Activated naive CD4-positive, alpha-beta T cell treated with anti-CD3 and anti-CD28 coated beads, Interleukin-2, amount 50 U/mL, for 24 hours (primary cell): ENCODE measurements at regions not wholly inside any gene's neighbourhood (a gene's known extent, or its start where the extent isn't known, plus 50 kb on each side); places are given as distances from the start of the nearest gene placed in this dataset.
"Not testable (repeated sequence)": the region's sequence is repeated elsewhere in the genome, so short reads cannot be mapped to it uniquely, and the experiment has no call there.

Experiments
- H3K27ac Mint-ChIP-seq: one replicate; pipeline ENCODE4 v1.8.0; 2021; ENCODE audit warnings: mild to moderate bottlenecking, mixed read lengths
- H3K27me3 Mint-ChIP-seq: one replicate; pipeline ENCODE4 v1.8.0; 2021; ENCODE audit warnings: mixed read lengths
- H3K36me3 Mint-ChIP-seq: one replicate; pipeline ENCODE4 v1.8.0; 2021; ENCODE audit warnings: mixed read lengths
- H3K4me1 Mint-ChIP-seq: one replicate; pipeline ENCODE4 v1.8.0; 2021; ENCODE audit warnings: mixed read lengths
- H3K4me3 Mint-ChIP-seq: one replicate; pipeline ENCODE4 v1.8.0; 2021; ENCODE audit warnings: mild to moderate bottlenecking, mixed read lengths
- H3K9me3 Mint-ChIP-seq: one replicate; pipeline ENCODE4 v1.8.0; 2021; ENCODE audit warnings: mixed read lengths

GRCh38 chr3:14057701-14058100 lies 67.0 kb downstream of the CHCHD4 start:
- H3K9me3 Mint-ChIP-seq = peaks cover 7% of the 10 kb centered on the region
- no peak overlapping the region for H3K4me3 Mint-ChIP-seq
- H3K36me3 Mint-ChIP-seq = peaks cover 2% of the 10 kb centered on the region
- no peaks in the 10 kb centered on the region for H3K4me1 Mint-ChIP-seq
- H3K27ac Mint-ChIP-seq = no peak overlapping the region
- H3K27me3 Mint-ChIP-seq = peaks cover 3% of the 10 kb centered on the region

GRCh38 chr3:14047841-14048240 lies 76.8 kb downstream of the CHCHD4 start:
- Mint-ChIP-seq H3K27ac (no peak overlapping the region), H3K9me3 (no peaks in the 10 kb centered on the region), H3K27me3 (peaks cover 11% of the 10 kb centered on the region), H3K36me3 (no peaks in the 10 kb centered on the region), H3K4me1 (no peaks in the 10 kb centered on the region), H3K4me3 (no peak overlapping the region)

- Mint-ChIP-seq H3K9me3 (no peaks in the 10 kb centered on the region), H3K4me1 (no peaks in the 10 kb centered on the region), H3K4me3 (no peak overlapping the region), H3K36me3 (no peaks in the 10 kb centered on the region), H3K27ac (no peak overlapping the region), H3K27me3 (peaks cover 11% of the 10 kb centered on the region)
Observed at GRCh38 chr3:14047027-14047426, 77.6 kb downstream of the CHCHD4 start.

GRCh38 chr3:14042680-14043079 lies 82.0 kb downstream of the CHCHD4 start:
- H3K9me3 Mint-ChIP-seq = no peaks in the 10 kb centered on the region
- no peaks in the 10 kb centered on the region for H3K4me1 Mint-ChIP-seq
- H3K27me3 Mint-ChIP-seq = peaks cover 11% of the 10 kb centered on the region
- no peaks in the 10 kb centered on the region for H3K36me3 Mint-ChIP-seq
- no peak overlapping the region for H3K27ac Mint-ChIP-seq
- no peak overlapping the region for H3K4me3 Mint-ChIP-seq

GRCh38 chr3:14039149-14039548 lies 85.5 kb downstream of the CHCHD4 start:
- peaks cover 14% of the 10 kb centered on the region for H3K9me3 Mint-ChIP-seq
- H3K4me3 Mint-ChIP-seq = no peak overlapping the region
- peaks cover 3% of the 10 kb centered on the region for H3K36me3 Mint-ChIP-seq
- peaks cover 3% of the 10 kb centered on the region for H3K27me3 Mint-ChIP-seq
- H3K4me1 Mint-ChIP-seq = no peaks in the 10 kb centered on the region
- H3K27ac Mint-ChIP-seq = no peak overlapping the region

- Mint-ChIP-seq H3K27me3 (peaks cover 3% of the 10 kb centered on the region), H3K4me1 (no peaks in the 10 kb centered on the region), H3K36me3 (peaks cover 3% of the 10 kb centered on the region), H3K27ac (no peak overlapping the region), H3K4me3 (no peak overlapping the region), H3K9me3 (peaks cover 18% of the 10 kb centered on the region)
Observed at GRCh38 chr3:14037211-14037610, 87.5 kb downstream of the CHCHD4 start.

GRCh38 chr3:14033023-14033422 lies 91.6 kb downstream of the CHCHD4 start:
- H3K36me3 Mint-ChIP-seq = peaks cover 3% of the 10 kb centered on the region
- peaks cover 7% of the 10 kb centered on the region for H3K27me3 Mint-ChIP-seq
- no peak overlapping the region for H3K4me3 Mint-ChIP-seq
- H3K4me1 Mint-ChIP-seq = no peaks in the 10 kb centered on the region
- H3K27ac Mint-ChIP-seq = no peak overlapping the region
- peaks cover 18% of the 10 kb centered on the region for H3K9me3 Mint-ChIP-seq

- Mint-ChIP-seq H3K9me3 (peaks cover 13% of the 10 kb centered on the region), H3K36me3 (peaks cover 2% of the 10 kb centered on the region), H3K4me3 (no peak overlapping the region), H3K27ac (no peak overlapping the region), H3K4me1 (no peaks in the 10 kb centered on the region), H3K27me3 (peaks cover 7% of the 10 kb centered on the region)
Observed at GRCh38 chr3:14031271-14031670, 93.4 kb downstream of the CHCHD4 start.

GRCh38 chr3:14029390-14029995 lies 95.2 kb downstream of the CHCHD4 start:
- not testable (repeated sequence) for H3K4me1 Mint-ChIP-seq, H3K9me3 Mint-ChIP-seq, H3K36me3 Mint-ChIP-seq, H3K27me3 Mint-ChIP-seq, H3K27ac Mint-ChIP-seq, H3K4me3 Mint-ChIP-seq

- H3K27ac Mint-ChIP-seq = not testable (repeated sequence)
Observed at GRCh38 chr3:14028122-14028521, 96.5 kb downstream of the CHCHD4 start.

GRCh38 chr3:14019459-14019858 lies 105.2 kb downstream of the CHCHD4 start:
- H3K27ac Mint-ChIP-seq = no peak overlapping the region

More at GRCh38 chr3:14028122-14028521, 96.5 kb downstream of the CHCHD4 start:
- H3K27me3 Mint-ChIP-seq = peaks cover 13% of the 10 kb centered on the region
- H3K4me1 Mint-ChIP-seq, H3K36me3 Mint-ChIP-seq, H3K4me3 Mint-ChIP-seq: not testable (repeated sequence)
- H3K9me3 Mint-ChIP-seq = peaks cover 14% of the 10 kb centered on the region

GRCh38 chr3:14016900-14017475 lies 107.7 kb downstream of the CHCHD4 start:
- Mint-ChIP-seq H3K36me3 (peaks cover 2% of the 10 kb centered on the region), H3K27me3 (peaks cover 15% of the 10 kb centered on the region), H3K4me1 (no peaks in the 10 kb centered on the region), H3K9me3 (peaks cover 10% of the 10 kb centered on the region), H3K27ac (no peak overlapping the region), H3K4me3 (no peak overlapping the region)

More at GRCh38 chr3:14019459-14019858, 105.2 kb downstream of the CHCHD4 start:
- H3K4me3 Mint-ChIP-seq = no peak overlapping the region
- peaks cover 14% of the 10 kb centered on the region for H3K27me3 Mint-ChIP-seq
- peaks cover 2% of the 10 kb centered on the region for H3K36me3 Mint-ChIP-seq
- H3K9me3 Mint-ChIP-seq = peaks cover 21% of the 10 kb centered on the region
- H3K4me1 Mint-ChIP-seq = no peaks in the 10 kb centered on the region

GRCh38 chr3:14007006-14007405 lies 117.7 kb downstream of the CHCHD4 start:
- Mint-ChIP-seq H3K36me3 (no peaks in the 10 kb centered on the region), H3K27ac (no peak overlapping the region), H3K4me1 (no peaks in the 10 kb centered on the region), H3K4me3 (no peak overlapping the region), H3K27me3 (peaks cover 25% of the 10 kb centered on the region), H3K9me3 (no peaks in the 10 kb centered on the region)

- Mint-ChIP-seq H3K27me3 (peaks cover 3% of the 10 kb centered on the region), H3K27ac (no peak overlapping the region), H3K9me3 (peaks cover under 1% of the 10 kb centered on the region), H3K36me3 (no peaks in the 10 kb centered on the region), H3K4me3 (no peak overlapping the region), H3K4me1 (no peaks in the 10 kb centered on the region)
Observed at GRCh38 chr3:14001136-14001535, 121.3 kb upstream of the WNT7A start.

- H3K9me3 Mint-ChIP-seq = peaks cover 6% of the 10 kb centered on the region
- H3K4me1 Mint-ChIP-seq = no peaks in the 10 kb centered on the region
- peaks cover 4% of the 10 kb centered on the region for H3K27me3 Mint-ChIP-seq
- H3K36me3 Mint-ChIP-seq = peaks cover 2% of the 10 kb centered on the region
- no peak overlapping the region for H3K4me3 Mint-ChIP-seq
- no peak overlapping the region for H3K27ac Mint-ChIP-seq
Observed at GRCh38 chr3:14000556-14000955, 120.7 kb upstream of the WNT7A start.

GRCh38 chr3:13998831-13999230 lies 119.0 kb upstream of the WNT7A start:
- H3K27me3 Mint-ChIP-seq = peaks cover 6% of the 10 kb centered on the region
- no peak overlapping the region for H3K27ac Mint-ChIP-seq
- H3K36me3 Mint-ChIP-seq = peaks cover 2% of the 10 kb centered on the region
- H3K4me1 Mint-ChIP-seq = no peaks in the 10 kb centered on the region
- peaks cover 11% of the 10 kb centered on the region for H3K9me3 Mint-ChIP-seq
- H3K4me3 Mint-ChIP-seq = no peak overlapping the region

GRCh38 chr3:13995216-13995615 lies 115.3 kb upstream of the WNT7A start:
- H3K27ac Mint-ChIP-seq, H3K27me3 Mint-ChIP-seq, H3K36me3 Mint-ChIP-seq, H3K4me3 Mint-ChIP-seq, H3K4me1 Mint-ChIP-seq: not testable (repeated sequence)
- H3K9me3 Mint-ChIP-seq = peaks cover 16% of the 10 kb centered on the region
